GM12892 (cell line): ENCODE measurements at regions not wholly inside any gene's neighbourhood (a gene's known extent, or its start where the extent isn't known, plus 50 kb on each side); places are given as distances from the start of the nearest gene placed in this dataset.
"Not testable (repeated sequence)": the region's sequence is repeated elsewhere in the genome, so short reads cannot be mapped to it uniquely, and the experiment has no call there.

Experiments
- POLR2A ChIP-seq: IDR thresholded peaks from 2 replicates; pipeline ENCODE4 v1.6.1; 2011; ENCODE audit warnings: low read depth, low read length, control low read depth
- POLR2AphosphoS5 ChIP-seq: IDR thresholded peaks from 2 replicates; pipeline ENCODE4 v1.6.1; 2011; ENCODE audit warnings: low read depth, low read length, control low read depth
- TAF1 ChIP-seq: IDR thresholded peaks from 2 replicates; pipeline ENCODE4 v1.6.1; 2011; ENCODE audit warnings: low read depth, mild to moderate bottlenecking, control low read depth, low read length, borderline replicate concordance

GRCh38 chr13:22965011-22965857, 215.5 kb upstream of the SGCG start:
- not testable (repeated sequence) for TF ChIP-seq POLR2AphosphoS5, POLR2A, TAF1
